K562 (cell line): ENCODE measurements at regions not wholly inside any gene's neighbourhood (a gene's known extent, or its start where the extent isn't known, plus 50 kb on each side); places are given as distances from the start of the nearest gene placed in this dataset.

Source experiments
- ATAC-seq: fragments of 200-7000 bp; cut with Tn5 transposase; 3 replicates; pipeline ENCODE4 v1.9.1; 2020; ENCODE audit warnings: moderate library complexity
- BruUV-seq: library from RNA; stranded (reverse); fragments of 400-500 nt; replicated peaks from 2 replicates; lab custom pipeline; 2021; lab: Mats Ljungman, UMichigan
- CTCF ChIA-PET: fragments of 300-600 bp; formaldehyde crosslinking; extraction: SDS; loops from one replicate; lab custom pipeline; 2021; ENCODE audit warnings: low intra/inter-chr PET ratio; lab: Yijun Ruan, JAX
- POLR2A ChIA-PET: fragments of 300-600, 350-650 bp; sonication (Branson Sonifier 250); formaldehyde crosslinking; extraction: SDS; loops from one replicate; lab custom pipeline; 2021; ENCODE audit warnings: antibody characterized with exemption, inconsistent platforms; lab: Yijun Ruan, JAX
- DNase-seq, 4 experiments: peaks; one replicate each; pipeline versions ENCODE4 v3.0.0 to v3.0.0-alpha.2; 2011 to 2018; ENCODE audit warnings: low spot score in 3 of 4, mixed read lengths in 3 of 4; ENCODE audit errors: extremely low read depth in 1 of 4
- FAIRE-seq: peaks from 2 replicates; lab custom pipeline; 2011; peaks lifted over from hg19 to GRCh38; lab: Jason Lieb, UNC
- H2AFZ ChIP-seq: 2 replicates; pipeline ENCODE4 v1.6.0; 2011; ENCODE audit warnings: low read depth, low read length, control low read depth, inconsistent platforms
- H3K27ac ChIP-seq: fragments of 200-600 bp; 3 replicates; pipeline ENCODE4 v1.8.0; 2011; ENCODE audit warnings: low read depth, mild to moderate bottlenecking, control low read depth, inconsistent platforms, low read length, moderate library complexity, mixed read lengths; ENCODE audit errors: extremely low read depth
- H3K27me3 ChIP-seq, 2 experiments: fragments of 300-600 bp in 1 of 2; 2 replicates in 1 of 2; 3 replicates in 1 of 2; pipeline versions ENCODE4 v1.6.0 to v1.8.0; 2011; ENCODE audit warnings: inconsistent platforms in 2 of 2, low read length in 2 of 2, mild to moderate bottlenecking in 1 of 2, mixed read lengths in 1 of 2, moderate library complexity in 1 of 2; ENCODE audit not compliant: control insufficient read depth in 2 of 2, insufficient read depth in 2 of 2
- H3K36me3 ChIP-seq: fragments of 300-600 bp; 3 replicates; pipeline ENCODE4 v1.8.0; 2011; ENCODE audit warnings: mild to moderate bottlenecking, low read length, inconsistent platforms; ENCODE audit not compliant: control insufficient read depth, insufficient read depth
- H3K4me1 ChIP-seq, 2 experiments: fragments of 200-600 bp in 1 of 2; replicated peaks in 1 of 2; 2 replicates in 1 of 2; 3 replicates in 1 of 2; pipeline versions ENCODE4 v1.5.1 to v1.8.0; 2011; ENCODE audit warnings: inconsistent platforms in 2 of 2, low read length in 2 of 2, mild to moderate bottlenecking in 1 of 2, mixed read lengths in 1 of 2, moderate library complexity in 1 of 2; ENCODE audit not compliant: control insufficient read depth in 2 of 2, insufficient read depth in 2 of 2
- H3K4me2 ChIP-seq: 2 replicates; pipeline ENCODE4 v1.6.1; 2011; ENCODE audit warnings: low read length, control low read depth, inconsistent platforms, mixed read lengths; ENCODE audit not compliant: insufficient read depth
- H3K4me3 ChIP-seq: fragments of 200-600 bp; sonication (generic), shearing (Covaris generic); 2 replicates; pipeline ENCODE4 v1.5.1; 2016; ENCODE audit warnings: control low read depth, inconsistent platforms
- H3K79me2 ChIP-seq: fragments of 200-600 bp; 3 replicates; pipeline ENCODE4 v1.8.0; 2011; ENCODE audit warnings: low read length, inconsistent platforms; ENCODE audit not compliant: control insufficient read depth, insufficient read depth
- H3K9ac ChIP-seq, 2 experiments: 2 replicates each; pipeline versions ENCODE4 v1.6.0 to v1.6.1; 2011; ENCODE audit warnings: low read depth in 2 of 2, low read length in 2 of 2, control low read depth in 1 of 2, inconsistent platforms in 1 of 2, mild to moderate bottlenecking in 1 of 2, mixed read lengths in 1 of 2; ENCODE audit not compliant: insufficient read depth in 1 of 2
- H3K9me1 ChIP-seq: one replicate; pipeline ENCODE4 v1.6.0; 2011; ENCODE audit warnings: inconsistent platforms, mild to moderate bottlenecking, low read length, moderate library complexity; ENCODE audit not compliant: control insufficient read depth, insufficient read depth
- H3K9me3 ChIP-seq: replicated peaks from 2 replicates; pipeline ENCODE4 v1.5.1; 2011; ENCODE audit warnings: low read depth, low read length, inconsistent platforms; ENCODE audit not compliant: control insufficient read depth, insufficient read depth
- H4K20me1 ChIP-seq: replicated peaks from 2 replicates; pipeline ENCODE4 v1.6.1; 2011; ENCODE audit warnings: low read length, inconsistent platforms, mixed read lengths; ENCODE audit not compliant: control insufficient read depth, insufficient read depth
- CSDE1 ChIP-seq, 2 experiments: fragments of 450-650 bp; IDR thresholded peaks; 2 replicates each; pipeline ENCODE4 v1.6.1; 2016; ENCODE audit warnings: mild to moderate bottlenecking in 1 of 2
- ILF3 ChIP-seq: fragments of 450-650 bp; IDR thresholded peaks from 2 replicates; pipeline ENCODE4 v1.6.1; 2018; ENCODE audit warnings: antibody characterized with exemption, mild to moderate bottlenecking, moderate library complexity, borderline replicate concordance
- MTF1 ChIP-seq: fragments of 250-450 bp; sonication (Bioruptor Pico); IDR thresholded peaks from 2 replicates; pipeline ENCODE4 v1.9.0; 2021; ENCODE audit warnings: moderate library complexity, mild to moderate bottlenecking, inconsistent platforms, borderline replicate concordance
- NR1H2 ChIP-seq: sonication (generic); formaldehyde crosslinking; IDR thresholded peaks from 2 replicates; pipeline ENCODE4 v1.4.0; 2020; ENCODE audit warnings: mild to moderate bottlenecking, missing genetic modification reagents
- NR2F6 ChIP-seq: fragments of 450-650 bp; formaldehyde crosslinking; IDR thresholded peaks from 2 replicates; pipeline ENCODE4 v1.4.0; 2020; ENCODE audit warnings: mild to moderate bottlenecking
- PCBP2 ChIP-seq: fragments of 200-400 bp; formaldehyde crosslinking; IDR thresholded peaks from 2 replicates; pipeline ENCODE4 v1.6.1; 2018; ENCODE audit warnings: low read length, low read depth, mild to moderate bottlenecking, moderate library complexity; ENCODE audit not compliant: poor library complexity, severe bottlenecking
- TGIF2 ChIP-seq: sonication (generic); formaldehyde crosslinking; IDR thresholded peaks from 2 replicates; pipeline ENCODE4 v1.8.1; 2022; ENCODE audit warnings: mild to moderate bottlenecking, missing genetic modification reagents, moderate library complexity
- ZNF263 ChIP-seq: sonication (generic); formaldehyde crosslinking; IDR thresholded peaks from 2 replicates; pipeline ENCODE4 v1.8.0; 2022; ENCODE audit warnings: mild to moderate bottlenecking, missing genetic modification reagents, borderline replicate concordance
- ZNF384 ChIP-seq: IDR thresholded peaks from 2 replicates; pipeline ENCODE4 v1.6.1; 2012; ENCODE audit warnings: low read depth, low read length, improper control_type of control experiment
- WGBS: fragments of 100-300 bp; shearing (Covaris generic); methylation state at CpG from one replicate; pipeline ENCODE4 v1.1.6; 2016; ENCODE audit warnings: low coverage, mixed read lengths; ENCODE audit not compliant: insufficient coverage; ENCODE audit errors: missing lambda C conversion rate; 5-methylcytosine and 5-hydroxymethylcytosine counted together
- in situ Hi-C: fragments of 300-500 bp; cut with MboI; formaldehyde crosslinking; loops from 4 replicates; pipeline ENCODE4 v1.15.0; 2018; ENCODE audit warnings: inconsistent platforms, mixed read lengths
- intact Hi-C: fragments of 100-400 bp; cut with micrococcal nuclease; formaldehyde crosslinking; loops from 2 replicates; pipeline ENCODE4 v1.14.2; 2022
- TF ChIP-seq, protein P1 (sequence below): sonication (generic); formaldehyde crosslinking; IDR thresholded peaks from 2 replicates; pipeline ENCODE4 v1.8.0; 2023; ENCODE audit warnings: mild to moderate bottlenecking, missing genetic modification reagents
- TF ChIP-seq, protein P2 (sequence below): fragments of 250-450 bp; sonication (Bioruptor Pico); IDR thresholded peaks from 2 replicates; pipeline ENCODE4 v1.8.0; 2022; ENCODE audit warnings: inconsistent platforms, mild to moderate bottlenecking, moderate library complexity, borderline replicate concordance

DNA sequence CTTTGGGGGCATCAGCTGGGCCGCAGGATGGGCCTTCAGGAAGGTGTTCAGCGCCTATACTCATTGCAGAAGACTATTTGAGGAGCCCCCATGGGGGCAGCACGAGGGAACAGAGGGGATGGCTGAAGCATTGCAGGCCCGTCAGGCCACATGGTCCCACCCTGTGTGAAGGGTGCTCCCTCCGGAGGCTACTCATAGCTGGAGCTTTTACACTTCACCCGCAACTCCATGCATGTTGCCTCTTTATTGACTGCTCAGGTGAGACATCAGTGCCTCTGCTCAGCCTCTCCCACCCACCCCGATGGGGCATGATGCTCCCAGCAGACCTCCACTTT is 1500.9 kb downstream of the TBC1D22A start (continued):
- TF ChIP-seq, protein P1, sequence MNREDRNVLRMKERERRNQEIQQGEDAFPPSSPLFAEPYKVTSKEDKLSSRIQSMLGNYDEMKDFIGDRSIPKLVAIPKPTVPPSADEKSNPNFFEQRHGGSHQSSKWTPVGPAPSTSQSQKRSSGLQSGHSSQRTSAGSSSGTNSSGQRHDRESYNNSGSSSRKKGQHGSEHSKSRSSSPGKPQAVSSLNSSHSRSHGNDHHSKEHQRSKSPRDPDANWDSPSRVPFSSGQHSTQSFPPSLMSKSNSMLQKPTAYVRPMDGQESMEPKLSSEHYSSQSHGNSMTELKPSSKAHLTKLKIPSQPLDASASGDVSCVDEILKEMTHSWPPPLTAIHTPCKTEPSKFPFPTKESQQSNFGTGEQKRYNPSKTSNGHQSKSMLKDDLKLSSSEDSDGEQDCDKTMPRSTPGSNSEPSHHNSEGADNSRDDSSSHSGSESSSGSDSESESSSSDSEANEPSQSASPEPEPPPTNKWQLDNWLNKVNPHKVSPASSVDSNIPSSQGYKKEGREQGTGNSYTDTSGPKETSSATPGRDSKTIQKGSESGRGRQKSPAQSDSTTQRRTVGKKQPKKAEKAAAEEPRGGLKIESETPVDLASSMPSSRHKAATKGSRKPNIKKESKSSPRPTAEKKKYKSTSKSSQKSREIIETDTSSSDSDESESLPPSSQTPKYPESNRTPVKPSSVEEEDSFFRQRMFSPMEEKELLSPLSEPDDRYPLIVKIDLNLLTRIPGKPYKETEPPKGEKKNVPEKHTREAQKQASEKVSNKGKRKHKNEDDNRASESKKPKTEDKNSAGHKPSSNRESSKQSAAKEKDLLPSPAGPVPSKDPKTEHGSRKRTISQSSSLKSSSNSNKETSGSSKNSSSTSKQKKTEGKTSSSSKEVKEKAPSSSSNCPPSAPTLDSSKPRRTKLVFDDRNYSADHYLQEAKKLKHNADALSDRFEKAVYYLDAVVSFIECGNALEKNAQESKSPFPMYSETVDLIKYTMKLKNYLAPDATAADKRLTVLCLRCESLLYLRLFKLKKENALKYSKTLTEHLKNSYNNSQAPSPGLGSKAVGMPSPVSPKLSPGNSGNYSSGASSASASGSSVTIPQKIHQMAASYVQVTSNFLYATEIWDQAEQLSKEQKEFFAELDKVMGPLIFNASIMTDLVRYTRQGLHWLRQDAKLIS (CRISPR knock-in tag): no peak
- TF ChIP-seq, all 486 proteins: peak for 0

DNA sequence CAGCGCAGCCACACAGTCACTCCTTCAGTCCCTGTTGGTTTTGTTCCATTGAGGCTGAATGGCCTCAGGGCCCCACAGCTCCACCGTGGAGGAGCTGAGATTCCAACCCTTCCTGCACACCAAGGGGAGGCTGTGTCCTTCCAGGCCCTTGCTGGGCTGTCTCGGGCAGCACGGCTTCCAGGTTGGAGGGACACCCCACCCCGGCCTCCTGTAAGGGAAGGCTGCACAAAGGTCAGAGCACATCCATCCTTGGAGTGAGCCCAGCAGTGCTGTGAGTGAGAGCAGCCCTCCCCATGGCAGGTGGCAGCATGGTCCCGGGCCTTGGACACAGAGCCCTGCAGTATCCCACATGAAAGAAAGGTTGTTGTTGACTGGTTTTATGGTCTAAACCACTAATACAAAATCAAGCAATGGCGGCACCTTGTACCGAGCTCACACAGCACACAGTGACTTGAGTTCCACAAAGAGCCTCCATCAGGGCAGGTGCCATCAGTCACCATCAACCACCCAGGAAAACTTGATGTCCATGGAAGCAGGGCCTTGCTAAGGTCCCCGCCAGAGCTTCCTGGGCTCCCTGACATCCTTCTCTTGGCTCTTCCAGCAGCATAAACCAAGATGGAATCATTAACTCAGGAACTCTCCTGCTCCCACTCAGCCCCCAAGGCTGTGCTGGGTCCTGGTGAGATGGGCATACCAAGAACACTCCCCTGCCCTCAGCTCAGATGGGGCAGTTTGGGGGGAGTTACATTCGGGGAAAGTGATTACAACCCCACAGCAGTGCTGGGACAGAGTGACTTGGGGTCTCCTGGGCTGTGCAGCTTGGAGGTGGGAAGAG is 1500.4 kb downstream of the TBC1D22A start:
- Histone ChIP-seq H3K4me2 (no peak overlapping the region), H2AFZ (no peak overlapping the region), H3K4me3 (no peak overlapping the region), H3K9me1 (no peaks in the 10 kb centered on the region), H3K9ac (no peak overlapping the region), H3K9me3 (no peaks in the 10 kb centered on the region), H4K20me1 (no peaks in the 10 kb centered on the region), H3K79me2 (no peaks in the 10 kb centered on the region), H3K4me1 (no peaks in the 10 kb centered on the region; a peak in 1 of 5 replicates), H3K36me3 (no peaks in the 10 kb centered on the region), H3K27ac (no peak overlapping the region), H3K27me3 (peaks cover 0 to 15% of the 10 kb centered on the region in 2 experiments; a peak in 2 of 5 replicates)
- in situ Hi-C loops (no loop called here), intact Hi-C loops (no loop called here)
- no peak for DNase-seq
- no peak for ATAC-seq
- FAIRE-seq: no peak
- BruUV-seq: no TSS peak
- ChIA-PET POLR2A (no interaction called here), CTCF (no interaction called here)
- 0% methylated on average over 8 of the region's 10 CpGs for WGBS
- TF ChIP-seq ZNF384 (no peak), NR1H2 (no peak), TGIF2 (CRISPR knock-in tag) (no peak), MTF1 (CRISPR knock-in tag) (no peak), PCBP2 (no peak), ZNF263 (CRISPR knock-in tag) (no peak), NR2F6 (CRISPR knock-in tag) (no peak), ILF3 (no peak), CSDE1 (IDR thresholded peaks at IDR 0.05) (no peak)
- TF ChIP-seq, protein P2, sequence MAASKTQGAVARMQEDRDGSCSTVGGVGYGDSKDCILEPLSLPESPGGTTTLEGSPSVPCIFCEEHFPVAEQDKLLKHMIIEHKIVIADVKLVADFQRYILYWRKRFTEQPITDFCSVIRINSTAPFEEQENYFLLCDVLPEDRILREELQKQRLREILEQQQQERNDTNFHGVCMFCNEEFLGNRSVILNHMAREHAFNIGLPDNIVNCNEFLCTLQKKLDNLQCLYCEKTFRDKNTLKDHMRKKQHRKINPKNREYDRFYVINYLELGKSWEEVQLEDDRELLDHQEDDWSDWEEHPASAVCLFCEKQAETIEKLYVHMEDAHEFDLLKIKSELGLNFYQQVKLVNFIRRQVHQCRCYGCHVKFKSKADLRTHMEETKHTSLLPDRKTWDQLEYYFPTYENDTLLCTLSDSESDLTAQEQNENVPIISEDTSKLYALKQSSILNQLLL (CRISPR knock-in tag): no peak
